Type B pancreatic cell (in vitro differentiated cells): ENCODE measurements at regions not wholly inside any gene's neighbourhood (a gene's known extent, or its start where the extent isn't known, plus 50 kb on each side); places are given as distances from the start of the nearest gene placed in this dataset.

ENCODE experiments used
- DNase-seq: peaks from one replicate; pipeline ENCODE4 v3.0.0; 2021; ENCODE audit warnings: mixed read lengths; ENCODE audit not compliant: unreplicated experiment; ENCODE audit errors: extremely low spot score
- H3K27ac Mint-ChIP-seq: 2 replicates; pipeline ENCODE4 v1.8.0; 2021; ENCODE audit warnings: mild to moderate bottlenecking, mixed read lengths
- H3K27me3 Mint-ChIP-seq: 2 replicates; pipeline ENCODE4 v1.8.0; 2021; ENCODE audit warnings: mixed read lengths
- H3K36me3 Mint-ChIP-seq: 2 replicates; pipeline ENCODE4 v1.8.0; 2021; ENCODE audit warnings: mixed read lengths
- H3K4me1 Mint-ChIP-seq: one replicate; pipeline ENCODE4 v1.8.0; 2021; ENCODE audit warnings: mixed read lengths; ENCODE audit not compliant: unreplicated experiment
- H3K4me3 Mint-ChIP-seq: 2 replicates; pipeline ENCODE4 v1.8.0; 2021; ENCODE audit warnings: mild to moderate bottlenecking, mixed read lengths
- H3K9me3 Mint-ChIP-seq: 2 replicates; pipeline ENCODE4 v1.8.0; 2021; ENCODE audit warnings: mixed read lengths
- TF ChIP-seq, protein P1 (sequence below): fragments of 200-600 bp; sonication (generic); conservative IDR thresholded peaks from 2 replicates; pipeline ENCODE4 v1.5.0; 2021; ENCODE audit warnings: antibody characterized with exemption, mild to moderate bottlenecking

DNA sequence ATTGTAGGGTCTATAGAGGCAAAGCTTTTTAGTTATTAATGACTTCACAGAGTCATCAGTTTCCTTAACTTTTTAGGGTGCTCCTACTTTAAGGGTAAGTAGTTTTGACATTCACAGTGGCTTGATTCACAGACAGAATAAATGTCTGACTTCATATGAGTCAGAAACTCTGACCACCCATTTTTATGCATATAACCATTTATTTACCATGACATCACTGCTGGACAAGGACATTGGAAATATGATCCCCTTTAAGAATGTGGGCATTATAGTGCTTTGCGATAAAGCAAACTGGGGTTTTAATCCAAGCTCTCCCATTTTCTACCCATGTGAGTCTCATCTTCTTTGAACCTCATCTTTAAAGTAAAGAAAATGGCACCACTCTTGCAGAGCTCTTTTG is 162.0 kb upstream of the MC4R start:
- Mint-ChIP-seq H3K36me3 (no peaks in the 10 kb centered on the region), H3K27me3 (peaks cover 6% of the 10 kb centered on the region), H3K4me3 (no peak overlapping the region), H3K27ac (no peak overlapping the region), H3K9me3 (no peaks in the 10 kb centered on the region), H3K4me1 (no peaks in the 10 kb centered on the region)
- TF ChIP-seq, protein P1, sequence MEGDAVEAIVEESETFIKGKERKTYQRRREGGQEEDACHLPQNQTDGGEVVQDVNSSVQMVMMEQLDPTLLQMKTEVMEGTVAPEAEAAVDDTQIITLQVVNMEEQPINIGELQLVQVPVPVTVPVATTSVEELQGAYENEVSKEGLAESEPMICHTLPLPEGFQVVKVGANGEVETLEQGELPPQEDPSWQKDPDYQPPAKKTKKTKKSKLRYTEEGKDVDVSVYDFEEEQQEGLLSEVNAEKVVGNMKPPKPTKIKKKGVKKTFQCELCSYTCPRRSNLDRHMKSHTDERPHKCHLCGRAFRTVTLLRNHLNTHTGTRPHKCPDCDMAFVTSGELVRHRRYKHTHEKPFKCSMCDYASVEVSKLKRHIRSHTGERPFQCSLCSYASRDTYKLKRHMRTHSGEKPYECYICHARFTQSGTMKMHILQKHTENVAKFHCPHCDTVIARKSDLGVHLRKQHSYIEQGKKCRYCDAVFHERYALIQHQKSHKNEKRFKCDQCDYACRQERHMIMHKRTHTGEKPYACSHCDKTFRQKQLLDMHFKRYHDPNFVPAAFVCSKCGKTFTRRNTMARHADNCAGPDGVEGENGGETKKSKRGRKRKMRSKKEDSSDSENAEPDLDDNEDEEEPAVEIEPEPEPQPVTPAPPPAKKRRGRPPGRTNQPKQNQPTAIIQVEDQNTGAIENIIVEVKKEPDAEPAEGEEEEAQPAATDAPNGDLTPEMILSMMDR = no peak
- no peak for DNase-seq

DNA sequence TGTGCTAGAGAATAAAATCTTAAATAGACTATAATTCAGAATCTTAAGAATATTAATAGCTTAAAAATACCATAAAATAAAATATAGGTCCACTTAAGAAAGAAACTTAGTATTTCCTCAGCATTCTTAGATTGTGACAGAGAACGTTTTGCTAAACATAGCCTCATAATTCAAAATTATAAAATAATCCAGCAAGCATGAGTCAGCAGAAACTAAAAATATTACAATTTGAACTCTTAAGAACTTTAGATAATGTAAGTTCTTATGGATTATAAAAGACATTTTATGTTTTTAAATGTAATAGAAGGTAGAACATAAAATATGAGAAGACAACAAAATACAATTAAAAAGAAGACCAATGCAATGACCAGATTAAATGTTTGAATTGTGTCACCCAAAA is 164.5 kb upstream of the MC4R start:
- no peaks in the 10 kb centered on the region for H3K36me3 Mint-ChIP-seq
- H3K9me3 Mint-ChIP-seq = no peaks in the 10 kb centered on the region
- peaks cover 3% of the 10 kb centered on the region for H3K27me3 Mint-ChIP-seq
- H3K4me1 Mint-ChIP-seq = no peaks in the 10 kb centered on the region
- H3K27ac Mint-ChIP-seq = no peak overlapping the region
- DNase-seq = no peak
- H3K4me3 Mint-ChIP-seq = no peak overlapping the region
- TF ChIP-seq, protein P1 = no peak

DNA sequence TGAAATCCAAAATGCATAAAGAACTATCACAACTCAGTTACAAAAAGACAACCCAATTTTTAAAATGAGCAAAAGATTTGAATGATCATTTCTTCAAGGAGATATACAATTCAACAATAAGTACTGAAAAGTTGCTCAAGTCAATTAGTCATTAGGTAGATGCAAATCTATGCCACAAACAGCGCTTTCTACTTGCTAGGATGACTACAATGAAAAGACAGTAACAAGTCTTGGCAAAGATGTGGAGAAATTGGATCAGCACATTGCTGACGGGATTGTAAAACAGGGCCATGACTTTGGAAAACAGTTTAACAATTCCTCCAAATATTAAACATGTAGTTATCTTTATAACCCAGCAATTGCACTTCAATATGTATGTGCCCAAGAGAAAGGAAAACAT is 166.3 kb upstream of the MC4R start:
- Mint-ChIP-seq H3K4me3 (no peak overlapping the region), H3K36me3 (no peaks in the 10 kb centered on the region), H3K9me3 (no peaks in the 10 kb centered on the region), H3K27me3 (peaks cover 3% of the 10 kb centered on the region), H3K27ac (no peak overlapping the region), H3K4me1 (no peaks in the 10 kb centered on the region)
- TF ChIP-seq, protein P1 = no peak
- no peak for DNase-seq

DNA sequence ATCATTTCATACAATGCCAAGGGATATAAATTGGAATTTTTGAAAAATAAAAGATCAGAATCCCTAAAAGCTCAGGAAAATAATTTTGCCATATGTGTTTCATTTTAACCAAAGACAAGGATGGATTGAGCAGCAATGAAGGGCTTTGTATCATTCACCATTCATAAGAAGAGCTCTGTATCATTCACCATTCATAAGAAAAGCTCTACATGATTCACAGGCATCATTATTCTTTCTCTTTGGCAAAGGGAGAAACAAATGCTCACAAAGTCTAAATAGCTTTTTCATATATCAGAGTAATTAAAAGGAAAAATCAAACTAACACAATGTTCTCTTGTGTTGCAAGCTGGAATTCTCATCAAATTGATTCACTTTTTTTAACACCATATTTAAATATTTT is 169.1 kb upstream of the MC4R start:
- Mint-ChIP-seq H3K4me3 (no peak overlapping the region), H3K36me3 (no peaks in the 10 kb centered on the region), H3K27me3 (peaks cover 3% of the 10 kb centered on the region), H3K27ac (no peak overlapping the region), H3K4me1 (no peaks in the 10 kb centered on the region), H3K9me3 (no peaks in the 10 kb centered on the region)
- DNase-seq = no peak
- TF ChIP-seq, protein P1 = no peak

DNA sequence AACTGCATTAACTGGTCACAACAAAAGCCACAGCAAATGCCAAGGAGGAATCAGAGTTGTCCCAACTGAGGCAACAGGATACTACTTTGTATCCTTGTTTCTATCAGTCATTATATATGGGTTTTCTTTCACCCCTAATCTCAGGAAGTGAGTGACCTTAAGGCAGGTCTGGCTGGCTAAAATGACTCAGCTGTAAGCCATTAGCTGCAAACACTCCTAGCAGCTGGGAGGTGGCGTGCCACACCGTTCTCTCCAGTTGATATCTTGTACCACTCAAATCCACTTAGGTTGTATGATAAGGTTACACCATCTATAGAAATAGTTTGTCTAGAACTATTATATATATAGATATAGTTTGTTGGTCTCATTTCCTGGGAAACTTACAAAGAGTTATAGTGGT is 171.1 kb upstream of the MC4R start:
- H3K27me3 Mint-ChIP-seq = peaks cover 3% of the 10 kb centered on the region
- H3K27ac Mint-ChIP-seq = no peak overlapping the region
- no peaks in the 10 kb centered on the region for H3K9me3 Mint-ChIP-seq
- H3K36me3 Mint-ChIP-seq = no peaks in the 10 kb centered on the region
- no peak for DNase-seq
- H3K4me1 Mint-ChIP-seq = no peaks in the 10 kb centered on the region
- H3K4me3 Mint-ChIP-seq = no peak overlapping the region
- TF ChIP-seq, protein P1 = no peak

DNA sequence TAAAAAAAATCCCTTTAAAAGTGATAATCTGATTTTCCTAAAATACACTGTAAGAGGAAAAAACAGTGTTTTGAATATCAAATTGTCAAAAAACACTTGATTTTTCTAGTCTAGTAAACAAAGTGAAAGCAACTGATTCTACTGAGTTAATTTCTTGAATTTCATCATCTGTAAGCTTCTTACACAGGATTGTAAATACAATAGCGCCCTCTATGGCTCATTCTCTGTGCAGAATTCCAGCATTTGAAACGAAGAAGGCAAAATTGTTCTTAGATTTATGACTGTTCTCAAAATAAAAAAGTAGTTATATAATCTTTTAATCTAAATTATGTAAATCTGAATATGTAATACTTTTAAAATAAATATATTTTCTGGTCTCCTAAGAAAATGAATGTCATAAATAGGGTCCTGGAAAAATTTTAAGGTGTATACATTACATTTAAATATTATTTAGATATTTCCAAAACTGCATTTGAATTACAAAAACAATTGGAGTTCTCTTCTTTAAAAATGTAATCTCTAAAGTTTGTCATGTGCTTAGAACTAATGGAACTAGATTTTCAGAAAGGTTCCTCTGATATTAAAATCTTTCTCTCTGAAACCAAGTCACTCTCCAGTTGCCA is 176.9 kb upstream of the MC4R start:
- Mint-ChIP-seq H3K4me1 (no peaks in the 10 kb centered on the region), H3K36me3 (no peaks in the 10 kb centered on the region), H3K4me3 (no peak overlapping the region), H3K27ac (no peak overlapping the region), H3K27me3 (no peaks in the 10 kb centered on the region), H3K9me3 (no peaks in the 10 kb centered on the region)
- TF ChIP-seq, protein P1 = peak; percentile 97
- no peak for DNase-seq
